B cell (primary cell): ENCODE measurements at regions not wholly inside any gene's neighbourhood (a gene's known extent, or its start where the extent isn't known, plus 50 kb on each side); places are given as distances from the start of the nearest gene placed in this dataset.

Source experiments
- ATAC-seq: fragments of 200-7000 bp; cut with Tn5 transposase; one replicate; pipeline ENCODE4 v1.10.0; 2021; ENCODE audit warnings: low read depth, mild to moderate bottlenecking, moderate number of reproducible peaks, moderate library complexity
- CTCF ChIA-PET: fragments of 350-600 bp; sonication (Branson Sonifier 250); formaldehyde crosslinking; loops from one replicate; lab custom pipeline; 2021; ENCODE audit warnings: antibody characterized with exemption, inconsistent platforms; lab: Charles Lee
- POLR2A ChIA-PET: fragments of 350-600 bp; sonication (Branson Sonifier 250); formaldehyde crosslinking; loops from one replicate; lab custom pipeline; 2021; ENCODE audit warnings: antibody characterized with exemption; lab: Charles Lee
- DNase-seq: peaks from one replicate; pipeline ENCODE4 v3.0.0; 2013
- H2AFZ ChIP-seq: 2 replicates; pipeline ENCODE4 v1.6.1; 2012; ENCODE audit warnings: mild to moderate bottlenecking, low read depth, low read length; ENCODE audit not compliant: insufficient read depth, poor library complexity, severe bottlenecking
- H3K27ac ChIP-seq, 2 donors: 1 replicate in 1 of 2; 2 replicates in 1 of 2; pipeline ENCODE4 v1.5.1; 2012 to 2013; ENCODE audit warnings: low read length in 2 of 2, mild to moderate bottlenecking in 2 of 2, moderate library complexity in 1 of 2
- H3K27me3 ChIP-seq, 4 experiments: fragments of 200-600 bp in 1 of 4; sonication (generic) in 1 of 4; replicated peaks in 1 of 4; 1 replicate in 2 of 4; 2 replicates in 2 of 4; pipeline versions ENCODE4 v1.6.1 to v1.7.0; 2013 to 2016; ENCODE audit warnings: low read length in 3 of 4, mild to moderate bottlenecking in 2 of 4, mixed read lengths in 1 of 4, moderate library complexity in 1 of 4; ENCODE audit not compliant: insufficient read depth in 4 of 4, control insufficient read depth in 3 of 4; ENCODE audit errors: control extremely low read depth in 1 of 4
- H3K36me3 ChIP-seq, 2 experiments: replicated peaks in 1 of 2; 1 replicate in 1 of 2; 2 replicates in 1 of 2; pipeline versions ENCODE4 v1.6.1 to v1.7.1; 2013; ENCODE audit warnings: low read length in 1 of 2; ENCODE audit not compliant: insufficient read depth in 2 of 2, control insufficient read depth in 1 of 2; ENCODE audit errors: control extremely low read depth in 1 of 2, extremely low read depth in 1 of 2
- H3K4me1 ChIP-seq, 2 donors: fragments of 200-600 bp in 1 of 2; sonication (generic) in 1 of 2; 1 replicate in 1 of 2; 2 replicates in 1 of 2; pipeline versions ENCODE4 v1.5.1 to v1.6.1; 2013 to 2017; ENCODE audit warnings: low read length in 2 of 2; ENCODE audit not compliant: control insufficient read depth in 2 of 2, insufficient read depth in 2 of 2
- H3K4me2 ChIP-seq: replicated peaks from 2 replicates; pipeline ENCODE3; 2012; ENCODE audit warnings: mild to moderate bottlenecking, low read depth, low read length; ENCODE audit not compliant: poor library complexity, severe bottlenecking
- H3K4me3 ChIP-seq, 5 experiments: fragments of 200-600 bp in 1 of 5; sonication (generic) in 1 of 5; 1 replicate in 3 of 5; 2 replicates in 2 of 5; pipeline versions ENCODE4 v1.5.1 to v1.7.0; 2011 to 2016; ENCODE audit warnings: low read length in 4 of 5, mild to moderate bottlenecking in 4 of 5, low read depth in 2 of 5, control low read depth in 1 of 5, moderate library complexity in 1 of 5; ENCODE audit not compliant: insufficient read depth in 1 of 5; ENCODE audit errors: control extremely low read depth in 1 of 5, extremely low read depth in 1 of 5
- H3K79me2 ChIP-seq: fragments of 200-600 bp; sonication (generic); one replicate; pipeline ENCODE4 v1.6.0; 2016; ENCODE audit warnings: low read length; ENCODE audit not compliant: control insufficient read depth, insufficient read depth
- H3K9ac ChIP-seq: fragments of 200-600 bp; sonication (generic); 2 replicates; pipeline ENCODE4 v1.6.1; 2017; ENCODE audit warnings: mild to moderate bottlenecking, low read length, moderate library complexity
- H3K9me3 ChIP-seq, 3 donors: one replicate each; pipeline versions ENCODE4 v1.6.1 to v1.7.1; 2013; ENCODE audit warnings: low read length in 2 of 3; ENCODE audit not compliant: control insufficient read depth in 2 of 3, insufficient read depth in 1 of 3; ENCODE audit errors: control extremely low read depth in 1 of 3
- H4K20me1 ChIP-seq: 2 replicates; pipeline ENCODE4 v1.6.0; 2012; ENCODE audit warnings: mild to moderate bottlenecking, low read length; ENCODE audit not compliant: insufficient read depth, control insufficient read depth, poor library complexity, severe bottlenecking
- H3K27ac Mint-ChIP-seq: one replicate; pipeline ENCODE4 v1.8.0; 2021; ENCODE audit warnings: mixed read lengths
- H3K27me3 Mint-ChIP-seq: one replicate; pipeline ENCODE4 v1.8.0; 2021; ENCODE audit warnings: mixed read lengths
- H3K4me1 Mint-ChIP-seq: one replicate; pipeline ENCODE4 v1.8.0; 2021; ENCODE audit warnings: mixed read lengths
- H3K4me3 Mint-ChIP-seq: one replicate; pipeline ENCODE4 v1.8.0; 2021; ENCODE audit warnings: mixed read lengths
- H3K9me3 Mint-ChIP-seq: one replicate; pipeline ENCODE4 v1.8.0; 2022; ENCODE audit warnings: mixed read lengths; ENCODE audit not compliant: insufficient read depth
- EZH2 ChIP-seq: IDR thresholded peaks from 2 replicates; pipeline ENCODE4 v1.6.1; 2012; ENCODE audit warnings: borderline replicate concordance, low read depth, mild to moderate bottlenecking, moderate library complexity, low read length; ENCODE audit not compliant: insufficient read depth, poor library complexity, severe bottlenecking
- WGBS: methylation state at CpG from one replicate; pipeline ENCODE4 v1.1.5; 2013; ENCODE audit warnings: missing lambda C conversion rate; ENCODE audit not compliant: insufficient coverage; 5-methylcytosine and 5-hydroxymethylcytosine counted together
- intact Hi-C: fragments of 100-400 bp; cut with micrococcal nuclease; formaldehyde crosslinking; loops from one replicate; pipeline ENCODE4 v1.10.0; 2022
- TF ChIP-seq, protein P1 (sequence below): fragments of 200-600 bp; IDR thresholded peaks from one replicate; pipeline ENCODE4 v1.8.0; 2022; ENCODE audit warnings: antibody characterized with exemption, mild to moderate bottlenecking

DNA sequence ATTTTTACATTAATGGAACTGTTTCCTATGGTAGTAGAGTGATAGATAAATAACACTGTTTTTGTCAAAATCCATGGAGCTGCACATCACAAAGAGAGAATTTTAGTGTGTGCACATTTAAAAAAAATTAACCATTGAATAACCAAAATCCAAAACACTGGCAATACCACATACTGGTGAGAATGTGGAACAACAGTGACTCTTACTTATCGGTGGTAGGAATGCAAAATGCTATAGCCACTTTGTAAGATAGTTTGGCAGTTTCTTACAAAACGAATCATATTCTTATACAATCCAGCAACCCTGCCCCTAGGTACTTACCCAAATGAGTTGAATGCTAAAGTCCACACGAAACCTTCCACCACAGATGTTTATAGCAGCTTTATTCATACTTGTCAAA is 229.6 kb upstream of the GPR101 start:
- no CpG with 5 or more reads among the region's 3 CpGs for WGBS
- no peaks in the 10 kb centered on the region for H3K9me3 ChIP-seq
- H3K4me1 Mint-ChIP-seq: no peaks in the 10 kb centered on the region

DNA sequence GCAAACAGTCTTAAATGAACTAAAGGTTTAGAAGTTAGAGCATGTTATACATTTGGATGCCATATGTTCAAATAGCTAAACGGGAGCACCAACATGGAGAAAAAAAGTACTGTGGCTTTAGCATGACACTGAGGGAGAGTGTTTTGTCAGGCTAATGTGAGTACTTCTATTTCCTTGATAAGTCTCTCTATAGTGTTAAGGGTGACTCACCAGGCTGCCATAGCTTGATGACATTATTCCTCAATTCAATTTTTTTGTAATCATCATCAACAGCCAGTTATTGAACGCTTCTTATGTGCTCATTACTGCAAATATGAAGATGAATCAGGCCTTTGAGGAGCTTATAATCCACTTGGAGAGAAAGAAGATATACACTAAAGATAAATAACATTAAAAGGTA is 211.4 kb upstream of the GPR101 start:
- Histone ChIP-seq H3K27me3 (no peaks in the 10 kb centered on the region), H3K4me2 (no peak overlapping the region), H3K79me2 (no peaks in the 10 kb centered on the region), H3K9me3 (no peaks in the 10 kb centered on the region), H4K20me1 (no peaks in the 10 kb centered on the region), H3K4me1 (no peaks in the 10 kb centered on the region), H3K4me3 (no peak overlapping the region), H3K36me3 (no peaks in the 10 kb centered on the region), H2AFZ (no peak overlapping the region), H3K27ac (no peak overlapping the region), H3K9ac (no peak overlapping the region)
- H3K27me3 Mint-ChIP-seq: no peaks in the 10 kb centered on the region
- ChIA-PET CTCF (no interaction called here), POLR2A (no interaction called here)
- intact Hi-C loops: no loop called here
- ATAC-seq (no peak), DNase-seq (no peak)
- 100% methylated on average over 1 of the region's 2 CpGs for WGBS
- H3K27ac Mint-ChIP-seq: no peak overlapping the region
- TF ChIP-seq, protein P1, sequence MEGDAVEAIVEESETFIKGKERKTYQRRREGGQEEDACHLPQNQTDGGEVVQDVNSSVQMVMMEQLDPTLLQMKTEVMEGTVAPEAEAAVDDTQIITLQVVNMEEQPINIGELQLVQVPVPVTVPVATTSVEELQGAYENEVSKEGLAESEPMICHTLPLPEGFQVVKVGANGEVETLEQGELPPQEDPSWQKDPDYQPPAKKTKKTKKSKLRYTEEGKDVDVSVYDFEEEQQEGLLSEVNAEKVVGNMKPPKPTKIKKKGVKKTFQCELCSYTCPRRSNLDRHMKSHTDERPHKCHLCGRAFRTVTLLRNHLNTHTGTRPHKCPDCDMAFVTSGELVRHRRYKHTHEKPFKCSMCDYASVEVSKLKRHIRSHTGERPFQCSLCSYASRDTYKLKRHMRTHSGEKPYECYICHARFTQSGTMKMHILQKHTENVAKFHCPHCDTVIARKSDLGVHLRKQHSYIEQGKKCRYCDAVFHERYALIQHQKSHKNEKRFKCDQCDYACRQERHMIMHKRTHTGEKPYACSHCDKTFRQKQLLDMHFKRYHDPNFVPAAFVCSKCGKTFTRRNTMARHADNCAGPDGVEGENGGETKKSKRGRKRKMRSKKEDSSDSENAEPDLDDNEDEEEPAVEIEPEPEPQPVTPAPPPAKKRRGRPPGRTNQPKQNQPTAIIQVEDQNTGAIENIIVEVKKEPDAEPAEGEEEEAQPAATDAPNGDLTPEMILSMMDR: no peak
- no peak for TF ChIP-seq EZH2
- no peaks in the 10 kb centered on the region for H3K4me1 Mint-ChIP-seq
- no peak overlapping the region for H3K4me3 Mint-ChIP-seq
- H3K9me3 Mint-ChIP-seq: no peaks in the 10 kb centered on the region

More for the DNA sequence above, 229.6 kb upstream of the GPR101 start:
- ChIA-PET CTCF (no interaction called here), POLR2A (no interaction called here)
- ATAC-seq (no peak), DNase-seq (no peak)
- Histone ChIP-seq H3K79me2 (no peaks in the 10 kb centered on the region), H4K20me1 (no peaks in the 10 kb centered on the region), H3K4me3 (no peak overlapping the region), H3K4me1 (no peaks in the 10 kb centered on the region), H2AFZ (no peak overlapping the region), H3K36me3 (no peaks in the 10 kb centered on the region), H3K9ac (no peak overlapping the region), H3K27me3 (no peaks in the 10 kb centered on the region), H3K27ac (no peak overlapping the region), H3K4me2 (no peak overlapping the region)
- TF ChIP-seq, protein P1: no peak
- no peak for TF ChIP-seq EZH2
- H3K27ac Mint-ChIP-seq: no peak overlapping the region
- no peaks in the 10 kb centered on the region for H3K27me3 Mint-ChIP-seq
- no peak overlapping the region for H3K4me3 Mint-ChIP-seq
- intact Hi-C loops: no loop called here
- H3K9me3 Mint-ChIP-seq: no peaks in the 10 kb centered on the region
